A549 (cell line): ENCODE measurements at regions not wholly inside any gene's neighbourhood (a gene's known extent, or its start where the extent isn't known, plus 50 kb on each side); places are given as distances from the start of the nearest gene placed in this dataset.

Source experiments
- ATAC-seq, 2 experiments: fragments of 200-7000 bp in 1 of 2; fragments of >200 bp in 1 of 2; cut with Nextera tagmentation in 1 of 2; cut with Tn5 transposase in 1 of 2; 3 replicates each; pipeline versions ENCODE4 v1.8.0 to v1.9.1; 2018 to 2020; ENCODE audit warnings: mild to moderate bottlenecking in 1 of 2, moderate library complexity in 1 of 2
- CTCF ChIA-PET: fragments of 300-600 bp; sonication (Branson Sonifier 250); formaldehyde crosslinking; extraction: SDS; loops from one replicate; lab custom pipeline; 2021; ENCODE audit warnings: antibody characterized with exemption, inconsistent platforms; lab: Yijun Ruan, JAX
- POLR2A ChIA-PET: fragments of 350-600 bp; formaldehyde crosslinking; extraction: SDS; loops from one replicate; lab custom pipeline; 2021; ENCODE audit warnings: antibody characterized with exemption, inconsistent platforms; lab: Yijun Ruan, JAX
- DNase-seq, 2 experiments: peaks; one replicate each; pipeline versions ENCODE4 v3.0.0 to v3.0.0-alpha.2; 2011 to 2016; ENCODE audit warnings: low read depth in 1 of 2, low spot score in 1 of 2
- FAIRE-seq: peaks from 2 replicates; lab custom pipeline; 2011; peaks lifted over from hg19 to GRCh38; lab: Jason Lieb, UNC
- H3K27ac ChIP-seq, 2 experiments: fragments of >200 bp; sonication (Bioruptor Twin); formaldehyde crosslinking; 3 replicates each; pipeline ENCODE4 v1.5.1; 2016 to 2017
- H3K4me1 ChIP-seq: fragments of >200 bp; sonication (Bioruptor Twin); formaldehyde crosslinking; 3 replicates; pipeline ENCODE4 v1.6.1; 2016
- H3K4me2 ChIP-seq: fragments of >200 bp; sonication (Bioruptor Twin); formaldehyde crosslinking; 3 replicates; pipeline ENCODE4 v1.6.1; 2016
- H3K4me3 ChIP-seq: fragments of >200 bp; sonication (Bioruptor Twin); formaldehyde crosslinking; 3 replicates; pipeline ENCODE4 v1.5.1; 2016
- H3K9me3 ChIP-seq: fragments of >200 bp; sonication (Bioruptor Twin); formaldehyde crosslinking; 3 replicates; pipeline ENCODE4 v1.6.1; 2016
- CHD2 ChIP-seq: fragments of 150-350 bp; IDR thresholded peaks from 2 replicates; pipeline ENCODE4 v1.6.1; 2014; ENCODE audit warnings: low read length; ENCODE audit not compliant: partially characterized antibody
- CHD4 ChIP-seq: fragments of 200-600 bp; sonication (generic); IDR thresholded peaks from 2 replicates; pipeline ENCODE4 v1.6.1; 2016; ENCODE audit warnings: antibody characterized with exemption, mild to moderate bottlenecking, borderline replicate concordance
- EHF ChIP-seq: fragments of 250-450 bp; sonication (Bioruptor Pico); IDR thresholded peaks from 2 replicates; pipeline ENCODE4 v1.5.0; 2020; ENCODE audit warnings: mild to moderate bottlenecking
- FOSB ChIP-seq: fragments of 250-450 bp; sonication (Bioruptor Pico); IDR thresholded peaks from 2 replicates; pipeline ENCODE4 v1.5.0; 2020; ENCODE audit warnings: mild to moderate bottlenecking, moderate library complexity
- FOSL2 ChIP-seq, 2 experiments: fragments of 450-650 bp in 1 of 2; fragments of >200 bp in 1 of 2; sonication (Bioruptor Twin) in 1 of 2; formaldehyde crosslinking; IDR thresholded peaks; 2 replicates each; pipeline versions ENCODE4 v1.5.0 to v1.6.1; 2016 to 2020; ENCODE audit warnings: mild to moderate bottlenecking in 1 of 2, moderate library complexity in 1 of 2
- FOXS1 ChIP-seq: fragments of 250-450 bp; sonication (Bioruptor Pico); IDR thresholded peaks from 2 replicates; pipeline ENCODE4 v1.5.0; 2020; ENCODE audit warnings: mild to moderate bottlenecking, moderate library complexity
- HDAC2 ChIP-seq: fragments of 200-600 bp; sonication (generic); IDR thresholded peaks from 2 replicates; pipeline ENCODE4 v1.6.1; 2016
- HEYL ChIP-seq: fragments of 250-450 bp; sonication (Bioruptor Pico); IDR thresholded peaks from 2 replicates; pipeline ENCODE4 v1.8.0; 2021; ENCODE audit warnings: mild to moderate bottlenecking, moderate library complexity
- JUN ChIP-seq, 2 experiments: fragments of >200 bp; sonication (Bioruptor Twin); formaldehyde crosslinking; IDR thresholded peaks; 2 replicates in 1 of 2; 3 replicates in 1 of 2; pipeline ENCODE4 v1.6.1; 2016 to 2017
- JUNB ChIP-seq: fragments of >200 bp; sonication (Bioruptor Twin); formaldehyde crosslinking; IDR thresholded peaks from 2 replicates; pipeline ENCODE4 v1.6.1; 2016
- KDM1A ChIP-seq: fragments of 200-600 bp; sonication (generic); IDR thresholded peaks from 2 replicates; pipeline ENCODE4 v1.6.1; 2016; ENCODE audit warnings: low read depth, mild to moderate bottlenecking
- MAFK ChIP-seq: fragments of 450-650 bp; IDR thresholded peaks from 2 replicates; pipeline ENCODE4 v1.6.1; 2014; ENCODE audit not compliant: partially characterized antibody
- MYC ChIP-seq: IDR thresholded peaks from 2 replicates; pipeline ENCODE4 v1.6.1; 2012; ENCODE audit warnings: mild to moderate bottlenecking, inconsistent platforms, low read length, improper control_type of control experiment, borderline replicate concordance
- PHF8 ChIP-seq: fragments of 200-600 bp; sonication (generic); IDR thresholded peaks from 2 replicates; pipeline ENCODE4 v1.6.1; 2016; ENCODE audit warnings: low read depth, mild to moderate bottlenecking, antibody characterized with exemption, moderate library complexity, borderline replicate concordance
- POLR2A ChIP-seq: IDR thresholded peaks from 2 replicates; pipeline ENCODE4 v1.6.1; 2012; ENCODE audit warnings: mild to moderate bottlenecking, low read length
- RAD21 ChIP-seq, 2 experiments: fragments of >200 bp in 1 of 2; sonication (Bioruptor Twin) in 1 of 2; formaldehyde crosslinking in 1 of 2; IDR thresholded peaks in 1 of 2; conservative IDR thresholded peaks in 1 of 2; 2 replicates in 1 of 2; 3 replicates in 1 of 2; pipeline ENCODE4 v1.6.1; 2012 to 2018; ENCODE audit warnings: inconsistent platforms in 1 of 2
- RFX5 ChIP-seq: fragments of 450-650 bp; IDR thresholded peaks from 2 replicates; pipeline ENCODE4 v1.7.1; 2014; ENCODE audit warnings: antibody characterized with exemption, mild to moderate bottlenecking, moderate library complexity
- SMC3 ChIP-seq: fragments of >200 bp; sonication (Bioruptor Twin); formaldehyde crosslinking; IDR thresholded peaks from 3 replicates; pipeline ENCODE4 v1.6.1; 2018; ENCODE audit warnings: inconsistent platforms
- ZNF302 ChIP-seq: fragments of 250-450 bp; sonication (Bioruptor Pico); IDR thresholded peaks from 2 replicates; pipeline ENCODE4 v1.9.0; 2021; ENCODE audit warnings: inconsistent platforms, mild to moderate bottlenecking, moderate library complexity
- WGBS: methylation state at CpG from one replicate; pipeline ENCODE4 v1.1.6; 2017; ENCODE audit errors: missing lambda C conversion rate; 5-methylcytosine and 5-hydroxymethylcytosine counted together
- TF ChIP-seq, protein P1 (sequence below): fragments of >200 bp; sonication (Bioruptor Twin); formaldehyde crosslinking; IDR thresholded peaks from 3 replicates; pipeline ENCODE4 v1.5.1; 2016
- TF ChIP-seq, protein P2 (sequence below): fragments of >200 bp; sonication (Bioruptor Twin); formaldehyde crosslinking; IDR thresholded peaks from 3 replicates; pipeline ENCODE4 v1.6.1; 2016
- TF ChIP-seq, protein P3 (sequence below): fragments of >200 bp; sonication (Bioruptor Twin); formaldehyde crosslinking; IDR thresholded peaks from 2 replicates; pipeline ENCODE4 v1.6.1; 2016
- TF ChIP-seq, protein P4 (sequence below): fragments of 250-450 bp; sonication (Bioruptor Pico); IDR thresholded peaks from 2 replicates; pipeline ENCODE4 v1.5.0; 2020; ENCODE audit warnings: low read depth, mild to moderate bottlenecking, moderate library complexity

DNA sequence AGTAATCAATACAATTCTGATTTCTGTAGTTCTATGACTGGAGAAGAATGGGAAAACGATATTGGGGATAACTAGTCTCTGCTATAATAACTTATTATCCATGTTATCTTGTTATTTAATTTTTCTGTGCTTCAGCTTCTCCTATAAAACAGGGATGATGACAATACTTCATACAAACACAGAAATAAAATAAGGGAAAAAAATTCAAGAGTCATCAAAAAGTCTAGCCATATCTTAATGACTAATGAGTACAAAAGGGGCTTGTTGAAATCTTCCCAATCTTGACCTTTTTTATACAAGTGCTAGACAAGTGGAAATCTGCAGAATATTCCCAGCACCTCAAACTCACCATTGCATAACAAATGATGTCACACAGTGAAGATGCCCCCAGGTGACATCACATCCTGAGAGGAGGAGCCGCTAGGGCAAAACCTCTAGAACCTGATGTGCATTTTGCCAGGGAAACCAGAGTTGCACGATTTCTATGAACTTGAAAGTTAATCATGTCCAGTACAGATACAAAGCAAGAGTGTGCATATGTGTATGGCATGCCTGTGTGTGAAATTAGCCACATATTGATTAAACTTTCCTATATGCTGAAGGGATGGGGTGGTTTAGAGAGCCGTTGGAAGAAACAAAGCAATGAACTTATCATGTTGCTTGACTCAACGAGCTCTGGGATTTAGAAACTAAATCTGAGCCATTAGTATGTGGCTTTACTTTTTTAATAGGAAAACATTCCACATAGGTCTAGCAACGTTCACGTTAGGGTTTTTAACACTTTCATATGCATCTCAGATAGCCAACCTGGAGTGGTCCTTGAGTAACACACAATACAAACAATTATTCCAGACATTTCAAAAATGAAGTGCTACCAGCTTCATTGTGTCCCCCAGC lies 278.9 kb downstream of the SLC4A3 start:
- POLR2A ChIA-PET = no interaction called here
- CTCF ChIA-PET = interaction anchor here (0.6 kb wide), 1 partner anchor 1466 kb away, joined by 3 read pairs; no protein-coding TSS in a partner anchor
- TF ChIP-seq, protein P1, sequence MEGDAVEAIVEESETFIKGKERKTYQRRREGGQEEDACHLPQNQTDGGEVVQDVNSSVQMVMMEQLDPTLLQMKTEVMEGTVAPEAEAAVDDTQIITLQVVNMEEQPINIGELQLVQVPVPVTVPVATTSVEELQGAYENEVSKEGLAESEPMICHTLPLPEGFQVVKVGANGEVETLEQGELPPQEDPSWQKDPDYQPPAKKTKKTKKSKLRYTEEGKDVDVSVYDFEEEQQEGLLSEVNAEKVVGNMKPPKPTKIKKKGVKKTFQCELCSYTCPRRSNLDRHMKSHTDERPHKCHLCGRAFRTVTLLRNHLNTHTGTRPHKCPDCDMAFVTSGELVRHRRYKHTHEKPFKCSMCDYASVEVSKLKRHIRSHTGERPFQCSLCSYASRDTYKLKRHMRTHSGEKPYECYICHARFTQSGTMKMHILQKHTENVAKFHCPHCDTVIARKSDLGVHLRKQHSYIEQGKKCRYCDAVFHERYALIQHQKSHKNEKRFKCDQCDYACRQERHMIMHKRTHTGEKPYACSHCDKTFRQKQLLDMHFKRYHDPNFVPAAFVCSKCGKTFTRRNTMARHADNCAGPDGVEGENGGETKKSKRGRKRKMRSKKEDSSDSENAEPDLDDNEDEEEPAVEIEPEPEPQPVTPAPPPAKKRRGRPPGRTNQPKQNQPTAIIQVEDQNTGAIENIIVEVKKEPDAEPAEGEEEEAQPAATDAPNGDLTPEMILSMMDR = no peak
- TF ChIP-seq ZNF302 (no peak), CHD2 (no peak), MYC (no peak), FOXS1 (CRISPR knock-in tag) (no peak), CHD4 (no peak), HEYL (CRISPR knock-in tag) (no peak), JUN (IDR thresholded peaks at IDR 0.05) (no peak), EHF (no peak), POLR2A (no peak), JUNB (no peak), KDM1A (no peak), RFX5 (no peak), PHF8 (no peak), HDAC2 (no peak), MAFK (no peak)
- TF ChIP-seq, protein P2, sequence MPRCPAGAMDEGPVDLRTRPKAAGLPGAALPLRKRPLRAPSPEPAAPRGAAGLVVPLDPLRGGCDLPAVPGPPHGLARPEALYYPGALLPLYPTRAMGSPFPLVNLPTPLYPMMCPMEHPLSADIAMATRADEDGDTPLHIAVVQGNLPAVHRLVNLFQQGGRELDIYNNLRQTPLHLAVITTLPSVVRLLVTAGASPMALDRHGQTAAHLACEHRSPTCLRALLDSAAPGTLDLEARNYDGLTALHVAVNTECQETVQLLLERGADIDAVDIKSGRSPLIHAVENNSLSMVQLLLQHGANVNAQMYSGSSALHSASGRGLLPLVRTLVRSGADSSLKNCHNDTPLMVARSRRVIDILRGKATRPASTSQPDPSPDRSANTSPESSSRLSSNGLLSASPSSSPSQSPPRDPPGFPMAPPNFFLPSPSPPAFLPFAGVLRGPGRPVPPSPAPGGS = no peak
- TF ChIP-seq, protein P3, sequence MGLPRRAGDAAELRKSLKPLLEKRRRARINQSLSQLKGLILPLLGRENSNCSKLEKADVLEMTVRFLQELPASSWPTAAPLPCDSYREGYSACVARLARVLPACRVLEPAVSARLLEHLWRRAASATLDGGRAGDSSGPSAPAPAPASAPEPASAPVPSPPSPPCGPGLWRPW = no peak
- TF ChIP-seq, protein P4, sequence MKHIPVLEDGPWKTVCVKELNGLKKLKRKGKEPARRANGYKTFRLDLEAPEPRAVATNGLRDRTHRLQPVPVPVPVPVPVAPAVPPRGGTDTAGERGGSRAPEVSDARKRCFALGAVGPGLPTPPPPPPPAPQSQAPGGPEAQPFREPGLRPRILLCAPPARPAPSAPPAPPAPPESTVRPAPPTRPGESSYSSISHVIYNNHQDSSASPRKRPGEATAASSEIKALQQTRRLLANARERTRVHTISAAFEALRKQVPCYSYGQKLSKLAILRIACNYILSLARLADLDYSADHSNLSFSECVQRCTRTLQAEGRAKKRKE = no peak
- H3K4me2 ChIP-seq = no peak overlapping the region
- ATAC-seq (no peak), FAIRE-seq (no peak), DNase-seq (no peak)
- H3K4me1 ChIP-seq = no peaks in the 10 kb centered on the region
- 22% methylated on average over 7 of the region's 7 CpGs for WGBS
- no peak overlapping the region for H3K4me3 ChIP-seq
- no peaks in the 10 kb centered on the region for H3K9me3 ChIP-seq
- no peak overlapping the region for H3K27ac ChIP-seq

DNA sequence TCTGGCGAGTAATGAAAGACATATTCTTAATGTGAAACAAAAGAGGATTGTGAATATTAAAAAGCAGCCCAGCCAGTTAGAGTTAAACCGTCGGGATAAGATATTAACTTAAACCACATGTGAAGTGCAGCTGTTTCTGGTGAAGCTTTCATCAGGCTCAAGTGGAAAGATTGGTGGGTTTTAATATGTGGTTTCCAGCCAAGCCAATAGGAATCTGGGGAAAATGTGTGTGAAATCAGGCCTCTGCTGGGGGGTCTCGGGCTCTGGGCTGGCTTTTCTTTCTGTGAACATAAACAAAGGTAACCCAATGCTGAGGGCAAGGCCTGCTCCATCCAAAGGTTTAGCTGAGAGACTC lies 279.6 kb downstream of the SLC4A3 start:
- DNase-seq = no peak
- TF ChIP-seq RAD21 (conservative IDR thresholded peaks at IDR 0.05 in 1 of 2, IDR thresholded peaks at IDR 0.05 in 1 of 2) = no peak
- no peak for TF ChIP-seq FOSL2 (IDR thresholded peaks at IDR 0.05)
- TF ChIP-seq FOSL2 (CRISPR knock-in tag; IDR thresholded peaks at IDR 0.05) = no peak
- no peak for TF ChIP-seq SMC3
- TF ChIP-seq MYC = no peak
- no peak for TF ChIP-seq MAFK
- no peak for TF ChIP-seq FOSB (CRISPR knock-in tag)
- Histone ChIP-seq H3K4me1 (no peaks in the 10 kb centered on the region), H3K9me3 (no peaks in the 10 kb centered on the region), H3K27ac (no peak overlapping the region), H3K4me3 (no peak overlapping the region), H3K4me2 (no peak overlapping the region)
- POLR2A ChIA-PET = no interaction called here
- no peak for ATAC-seq
- CTCF ChIA-PET = interaction anchor here (0.6 kb wide), 1 partner anchor 1466 kb away, joined by 3 read pairs; no protein-coding TSS in a partner anchor
- FAIRE-seq = no peak
- 58% methylated on average over 4 of the region's 4 CpGs for WGBS
